ENCODE measurements at regions not wholly inside any gene's neighbourhood (a gene's known extent, or its start where the extent isn't known, plus 50 kb on each side); places are given as distances from the start of the nearest gene placed in this dataset.

DNA sequence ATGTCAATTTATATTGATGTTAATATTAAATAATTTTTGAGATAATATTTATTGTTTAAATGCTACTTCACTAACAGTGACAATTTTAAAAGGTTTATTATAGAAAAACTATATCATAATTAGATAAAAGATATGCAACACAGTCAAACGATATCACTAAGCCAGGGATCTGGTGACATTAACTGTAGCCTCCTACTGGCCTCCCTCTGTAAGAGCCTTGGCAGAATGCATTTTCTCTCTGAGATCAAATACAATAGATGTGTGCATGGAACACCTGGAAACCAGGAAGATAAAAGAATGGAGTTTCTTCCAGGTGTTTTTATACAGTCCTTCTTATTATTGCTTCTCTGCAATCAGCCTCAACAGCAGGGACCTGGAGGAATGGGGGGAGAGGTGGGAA, 1762.1 kb downstream of the BRINP3 start:
- TF ChIP-seq, protein P1, sequence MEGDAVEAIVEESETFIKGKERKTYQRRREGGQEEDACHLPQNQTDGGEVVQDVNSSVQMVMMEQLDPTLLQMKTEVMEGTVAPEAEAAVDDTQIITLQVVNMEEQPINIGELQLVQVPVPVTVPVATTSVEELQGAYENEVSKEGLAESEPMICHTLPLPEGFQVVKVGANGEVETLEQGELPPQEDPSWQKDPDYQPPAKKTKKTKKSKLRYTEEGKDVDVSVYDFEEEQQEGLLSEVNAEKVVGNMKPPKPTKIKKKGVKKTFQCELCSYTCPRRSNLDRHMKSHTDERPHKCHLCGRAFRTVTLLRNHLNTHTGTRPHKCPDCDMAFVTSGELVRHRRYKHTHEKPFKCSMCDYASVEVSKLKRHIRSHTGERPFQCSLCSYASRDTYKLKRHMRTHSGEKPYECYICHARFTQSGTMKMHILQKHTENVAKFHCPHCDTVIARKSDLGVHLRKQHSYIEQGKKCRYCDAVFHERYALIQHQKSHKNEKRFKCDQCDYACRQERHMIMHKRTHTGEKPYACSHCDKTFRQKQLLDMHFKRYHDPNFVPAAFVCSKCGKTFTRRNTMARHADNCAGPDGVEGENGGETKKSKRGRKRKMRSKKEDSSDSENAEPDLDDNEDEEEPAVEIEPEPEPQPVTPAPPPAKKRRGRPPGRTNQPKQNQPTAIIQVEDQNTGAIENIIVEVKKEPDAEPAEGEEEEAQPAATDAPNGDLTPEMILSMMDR (IDR thresholded peaks at IDR 0.05 in 8 of 11, conservative IDR thresholded peaks at IDR 0.05 in 3 of 11), result no peak
- no peak for TF ChIP-seq POLR2A (IDR thresholded peaks at IDR 0.05)
- no peak for TF ChIP-seq POLR2AphosphoS5 (IDR thresholded peaks at IDR 0.05)
